Spleen (tissue), 11 donors: ENCODE measurements at regions not wholly inside any gene's neighbourhood (a gene's known extent, or its start where the extent isn't known, plus 50 kb on each side); places are given as distances from the start of the nearest gene placed in this dataset.

ENCODE experiments used
- DNase-seq: peaks from one replicate; pipeline ENCODE4 v3.0.0-alpha.2; 2020
- H3K27ac ChIP-seq, 8 donors: fragments of 200-600 bp; sonication (generic) in 7 of 8; 1 replicate in 4 of 8; 2 replicates in 4 of 8; pipeline versions ENCODE4 v1.5.0 to v1.8.0; 2016 to 2021; ENCODE audit warnings: inconsistent platforms in 4 of 8, mild to moderate bottlenecking in 4 of 8, moderate library complexity in 1 of 8
- H3K27me3 ChIP-seq, 7 donors: fragments of 200-600 bp; sonication (generic) in 6 of 7; replicated peaks in 1 of 7; 1 replicate in 4 of 7; 2 replicates in 3 of 7; pipeline versions ENCODE4 v1.5.0 to v1.8.0; 2016 to 2021; ENCODE audit warnings: inconsistent platforms in 3 of 7, mild to moderate bottlenecking in 1 of 7
- H3K36me3 ChIP-seq, 6 donors: fragments of 200-600 bp; sonication (generic) in 5 of 6; 1 replicate in 4 of 6; 2 replicates in 2 of 6; pipeline versions ENCODE4 v1.5.0 to v1.8.0; 2016 to 2021; ENCODE audit warnings: inconsistent platforms in 2 of 6
- H3K4me1 ChIP-seq, 6 donors: fragments of 200-600 bp; sonication (generic) in 5 of 6; 1 replicate in 3 of 6; 2 replicates in 3 of 6; pipeline versions ENCODE4 v1.5.0 to v1.8.0; 2016 to 2021; ENCODE audit warnings: inconsistent platforms in 3 of 6
- H3K4me3 ChIP-seq, 8 donors: fragments of 200-600 bp; sonication (generic) in 7 of 8; 1 replicate in 4 of 8; 2 replicates in 4 of 8; pipeline versions ENCODE4 v1.5.0 to v1.8.0; 2016 to 2021; ENCODE audit warnings: inconsistent platforms in 4 of 8, mild to moderate bottlenecking in 4 of 8, moderate library complexity in 2 of 8
- H3K9me3 ChIP-seq, 8 donors: fragments of 200-600 bp; sonication (generic) in 7 of 8; 1 replicate in 4 of 8; 2 replicates in 4 of 8; pipeline versions ENCODE4 v1.5.0 to v1.8.0; 2016 to 2021; ENCODE audit warnings: inconsistent platforms in 4 of 8
- POLR2A ChIP-seq, 3 donors: fragments of 450-650 bp; IDR thresholded peaks; one replicate each; pipeline ENCODE4 v1.5.1; 2017; ENCODE audit warnings: antibody characterized with exemption in 3 of 3, mild to moderate bottlenecking in 1 of 3
- POLR2AphosphoS5 ChIP-seq, 3 donors: sonication (generic); formaldehyde crosslinking; IDR thresholded peaks; one replicate each; pipeline ENCODE4 v1.5.1; 2017; ENCODE audit warnings: antibody characterized with exemption in 3 of 3
- WGBS, 5 donors: extraction: QIAGEN DNeasy Blood & Tissue Kit in 3 of 5; methylation state at CpG; one replicate each; pipeline versions ENCODE4 v1.1.5 to v1.1.7; 2013 to 2018; 5-methylcytosine and 5-hydroxymethylcytosine counted together
- intact Hi-C: fragments of 100-400 bp; cut with DNase I; formaldehyde crosslinking; loops from one replicate; pipeline ENCODE4 v1.15.0; 2023; ENCODE audit warnings: low total_unique reads
- TF ChIP-seq, protein P1 (sequence below), 11 experiments: fragments of 200-600 bp in 7 of 11; fragments of 450-650 bp in 4 of 11; sonication (generic) in 4 of 11; IDR thresholded peaks in 8 of 11; conservative IDR thresholded peaks in 3 of 11; 1 replicate in 7 of 11; 2 replicates in 4 of 11; pipeline versions ENCODE4 v1.4.0 to v1.8.0; 2016 to 2021; ENCODE audit warnings: antibody characterized with exemption in 11 of 11, inconsistent platforms in 4 of 11, mild to moderate bottlenecking in 1 of 11
- donor health status: healthy with polysubstance abuse.
- donor health status: DM: no; HTN: no; CAD: no; lungs with moderate emphysema.
- donor health status: DM: no; HTN: no; CAD: no.
- donor health status: Bipolar disorder and iron deficiency.
- donor health status: healthy.
- donor health status: DM: no; HTN: no; CAD: no.
- donor health status: DM: yes; HTN: yes; CAD: no.

DNA sequence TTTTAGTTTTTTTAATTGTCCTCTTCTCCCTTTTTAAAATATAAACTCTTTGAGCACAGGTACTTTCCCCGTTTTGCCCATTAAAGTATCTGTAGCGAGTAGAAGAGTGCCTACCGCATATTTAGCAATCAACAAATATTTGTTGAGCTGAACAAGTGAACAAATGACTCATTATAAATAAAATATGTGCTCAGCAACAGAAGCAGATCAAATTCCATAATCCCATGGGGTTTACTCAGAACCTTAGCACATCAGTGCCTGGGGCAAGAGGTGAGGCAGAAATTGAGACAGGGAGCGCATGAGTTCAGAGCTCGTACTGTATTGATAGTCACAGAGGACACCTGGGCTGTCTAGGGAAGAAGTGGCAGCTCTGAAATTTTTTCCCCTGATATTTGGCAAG lies 161.0 kb downstream of the SEM1 start:
- peaks cover 0 to 11% (median 0%) of the 10 kb centered on the region in 8 donors for H3K9me3 ChIP-seq
- H3K36me3 ChIP-seq, result no peaks in the 10 kb centered on the region
- intact Hi-C loops, result no loop called here
- no peaks in the 10 kb centered on the region for H3K27me3 ChIP-seq
- H3K27ac ChIP-seq, result no peak overlapping the region
- TF ChIP-seq POLR2A (IDR thresholded peaks at IDR 0.05), result no peak
- no peak for TF ChIP-seq POLR2AphosphoS5 (IDR thresholded peaks at IDR 0.05)
- TF ChIP-seq, protein P1, sequence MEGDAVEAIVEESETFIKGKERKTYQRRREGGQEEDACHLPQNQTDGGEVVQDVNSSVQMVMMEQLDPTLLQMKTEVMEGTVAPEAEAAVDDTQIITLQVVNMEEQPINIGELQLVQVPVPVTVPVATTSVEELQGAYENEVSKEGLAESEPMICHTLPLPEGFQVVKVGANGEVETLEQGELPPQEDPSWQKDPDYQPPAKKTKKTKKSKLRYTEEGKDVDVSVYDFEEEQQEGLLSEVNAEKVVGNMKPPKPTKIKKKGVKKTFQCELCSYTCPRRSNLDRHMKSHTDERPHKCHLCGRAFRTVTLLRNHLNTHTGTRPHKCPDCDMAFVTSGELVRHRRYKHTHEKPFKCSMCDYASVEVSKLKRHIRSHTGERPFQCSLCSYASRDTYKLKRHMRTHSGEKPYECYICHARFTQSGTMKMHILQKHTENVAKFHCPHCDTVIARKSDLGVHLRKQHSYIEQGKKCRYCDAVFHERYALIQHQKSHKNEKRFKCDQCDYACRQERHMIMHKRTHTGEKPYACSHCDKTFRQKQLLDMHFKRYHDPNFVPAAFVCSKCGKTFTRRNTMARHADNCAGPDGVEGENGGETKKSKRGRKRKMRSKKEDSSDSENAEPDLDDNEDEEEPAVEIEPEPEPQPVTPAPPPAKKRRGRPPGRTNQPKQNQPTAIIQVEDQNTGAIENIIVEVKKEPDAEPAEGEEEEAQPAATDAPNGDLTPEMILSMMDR (IDR thresholded peaks at IDR 0.05 in 8 of 11, conservative IDR thresholded peaks at IDR 0.05 in 3 of 11), result no peak
- 93 to 99% (median 97%) methylated on average over 5 of the region's 5 CpGs for WGBS, 5 donors
- no peak for DNase-seq
- H3K4me3 ChIP-seq, result no peak overlapping the region
- H3K4me1 ChIP-seq, result no peaks in the 10 kb centered on the region

DNA sequence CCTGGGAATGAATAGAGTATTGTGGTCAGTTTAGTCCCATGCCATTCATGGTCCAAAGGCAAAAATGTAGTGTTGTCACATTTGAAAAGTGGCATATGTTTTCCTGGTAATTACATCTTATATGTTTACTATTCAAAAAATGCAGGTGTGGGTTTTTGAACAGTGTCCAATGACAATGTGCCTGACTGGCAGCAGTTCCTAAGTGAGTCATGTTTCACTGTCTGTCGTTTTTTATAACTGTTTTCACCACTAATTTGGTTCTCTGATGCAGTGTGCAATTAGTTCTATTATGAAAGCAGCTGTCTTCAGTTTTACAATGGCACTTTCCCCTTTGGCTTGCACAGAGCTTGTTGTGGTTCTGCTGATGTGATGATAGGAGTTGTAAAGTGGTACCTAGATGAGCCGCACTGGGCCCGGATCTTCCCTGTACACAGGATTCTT lies 162.3 kb downstream of the SEM1 start:
- H3K36me3 ChIP-seq, result no peaks in the 10 kb centered on the region
- intact Hi-C loops, result no loop called here
- H3K27me3 ChIP-seq, result no peaks in the 10 kb centered on the region
- H3K9me3 ChIP-seq, result peaks cover 0 to 11% (median 0%) of the 10 kb centered on the region in 8 donors
- no peaks in the 10 kb centered on the region for H3K4me1 ChIP-seq
- TF ChIP-seq POLR2AphosphoS5 (IDR thresholded peaks at IDR 0.05) (no peak), POLR2A (IDR thresholded peaks at IDR 0.05) (no peak)
- TF ChIP-seq, protein P1 (IDR thresholded peaks at IDR 0.05 in 8 of 11, conservative IDR thresholded peaks at IDR 0.05 in 3 of 11), result no peak
- H3K4me3 ChIP-seq, result no peak overlapping the region
- no peak overlapping the region for H3K27ac ChIP-seq
- no peak for DNase-seq
- 65 to 85% (median 81%) methylated on average over 3 of the region's 3 CpGs for WGBS, 5 donors

DNA sequence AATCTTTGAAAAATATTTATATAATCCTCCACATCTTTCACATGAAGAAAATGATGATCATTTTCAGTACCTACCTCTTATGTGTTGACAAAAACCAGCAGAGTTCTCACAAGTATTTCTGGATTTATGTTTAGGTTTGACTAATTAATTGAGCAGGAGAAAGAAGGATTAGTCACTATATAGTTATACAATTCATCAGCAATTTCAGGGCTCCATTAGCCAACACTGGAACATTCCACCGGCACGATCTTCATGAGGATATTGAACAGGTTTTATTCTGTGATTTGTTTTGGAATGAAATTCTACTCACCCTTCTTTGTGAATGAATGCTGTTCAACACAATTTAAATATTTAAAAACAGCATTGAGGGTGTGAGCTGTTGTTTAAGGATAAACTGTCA lies 163.2 kb downstream of the SEM1 start:
- intact Hi-C loops, result no loop called here
- 89 to 100% (median 96%) methylated on average over 2 of the region's 2 CpGs for WGBS, 5 donors
- Histone ChIP-seq H3K36me3 (no peaks in the 10 kb centered on the region), H3K4me1 (no peaks in the 10 kb centered on the region), H3K27me3 (no peaks in the 10 kb centered on the region), H3K4me3 (no peak overlapping the region), H3K27ac (no peak overlapping the region), H3K9me3 (peaks cover 0 to 5% (median 0%) of the 10 kb centered on the region in 8 donors)
- DNase-seq, result no peak
- TF ChIP-seq, protein P1 (IDR thresholded peaks at IDR 0.05 in 8 of 11, conservative IDR thresholded peaks at IDR 0.05 in 3 of 11), result no peak

DNA sequence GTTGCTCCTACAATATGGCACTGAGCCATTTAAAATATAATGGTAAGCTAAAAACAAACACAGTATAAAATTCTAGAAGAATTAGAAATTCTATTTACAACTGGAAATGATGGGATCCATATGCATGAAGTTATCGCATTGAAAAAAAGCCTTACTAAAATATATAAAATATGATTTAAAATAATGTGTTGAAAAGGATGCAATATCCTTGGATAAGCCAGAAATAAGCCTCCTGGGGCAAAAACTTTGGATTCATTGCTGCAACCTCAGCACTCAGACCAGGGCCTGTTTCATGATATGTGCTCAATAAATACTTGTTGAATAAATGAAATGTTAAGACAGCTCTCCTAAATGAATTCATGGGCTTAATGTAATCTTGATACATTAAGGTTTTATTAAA lies 170.2 kb downstream of the SEM1 start:
- WGBS, 5 donors, result 93 to 100% (median 95%) methylated on average over 1 of the region's 1 CpG
- TF ChIP-seq POLR2A (IDR thresholded peaks at IDR 0.05), result no peak
- TF ChIP-seq, protein P1 (IDR thresholded peaks at IDR 0.05 in 8 of 11, conservative IDR thresholded peaks at IDR 0.05 in 3 of 11), result no peak
- no peak for TF ChIP-seq POLR2AphosphoS5 (IDR thresholded peaks at IDR 0.05)
- Histone ChIP-seq H3K27me3 (no peaks in the 10 kb centered on the region), H3K27ac (no peak overlapping the region), H3K36me3 (no peaks in the 10 kb centered on the region), H3K9me3 (peaks cover 0 to 7% (median 0%) of the 10 kb centered on the region in 8 donors), H3K4me1 (no peaks in the 10 kb centered on the region), H3K4me3 (no peak overlapping the region)
- intact Hi-C loops, result no loop called here
- no peak for DNase-seq
